ENCODE measurements at regions not wholly inside any gene's neighbourhood (a gene's known extent, or its start where the extent isn't known, plus 50 kb on each side); places are given as distances from the start of the nearest gene placed in this dataset.

DNA sequence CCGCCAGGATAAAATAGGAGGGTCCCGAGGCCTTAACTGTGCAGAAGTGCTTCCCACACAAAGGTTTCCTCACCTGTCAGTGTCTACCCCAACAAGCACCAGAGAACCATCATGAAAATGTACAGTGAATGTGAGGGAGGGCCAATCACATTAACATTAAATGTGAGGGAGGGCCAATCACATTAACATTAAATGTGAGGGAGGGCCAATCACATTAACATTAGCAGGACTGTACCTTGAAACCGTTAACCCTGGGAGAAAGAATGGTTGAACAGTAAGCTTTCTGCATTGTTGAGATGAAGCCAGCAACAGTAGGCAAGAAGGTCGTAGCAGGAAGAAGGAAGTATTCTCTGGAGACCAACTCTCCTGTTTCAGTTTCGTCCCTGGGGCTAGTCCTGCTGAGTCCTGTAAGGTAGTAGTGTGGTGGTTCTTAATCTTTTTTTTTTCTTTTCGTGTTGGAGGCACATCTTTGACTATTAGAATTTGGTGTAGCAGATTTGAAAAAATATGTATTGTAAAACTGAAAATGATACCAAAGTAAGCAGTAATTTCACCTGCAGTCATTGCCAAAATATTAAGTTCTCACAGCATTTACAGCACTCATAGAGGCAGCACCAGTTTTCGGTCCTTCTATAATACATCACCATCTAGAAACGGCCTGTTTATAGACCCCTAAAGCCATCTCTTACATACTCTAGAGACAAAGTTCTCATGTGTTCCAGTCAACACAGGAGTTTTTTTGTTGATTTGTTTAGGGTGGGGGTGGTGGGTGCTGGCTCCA lies 98.6 kb upstream of the PPP2R5A start (continued):
- no peak for TF ChIP-seq SREBF1 (IDR thresholded peaks at IDR 0.05; ENCODE audit: borderline replicate concordance, low read depth, low read length)
- TF ChIP-seq, protein P1, sequence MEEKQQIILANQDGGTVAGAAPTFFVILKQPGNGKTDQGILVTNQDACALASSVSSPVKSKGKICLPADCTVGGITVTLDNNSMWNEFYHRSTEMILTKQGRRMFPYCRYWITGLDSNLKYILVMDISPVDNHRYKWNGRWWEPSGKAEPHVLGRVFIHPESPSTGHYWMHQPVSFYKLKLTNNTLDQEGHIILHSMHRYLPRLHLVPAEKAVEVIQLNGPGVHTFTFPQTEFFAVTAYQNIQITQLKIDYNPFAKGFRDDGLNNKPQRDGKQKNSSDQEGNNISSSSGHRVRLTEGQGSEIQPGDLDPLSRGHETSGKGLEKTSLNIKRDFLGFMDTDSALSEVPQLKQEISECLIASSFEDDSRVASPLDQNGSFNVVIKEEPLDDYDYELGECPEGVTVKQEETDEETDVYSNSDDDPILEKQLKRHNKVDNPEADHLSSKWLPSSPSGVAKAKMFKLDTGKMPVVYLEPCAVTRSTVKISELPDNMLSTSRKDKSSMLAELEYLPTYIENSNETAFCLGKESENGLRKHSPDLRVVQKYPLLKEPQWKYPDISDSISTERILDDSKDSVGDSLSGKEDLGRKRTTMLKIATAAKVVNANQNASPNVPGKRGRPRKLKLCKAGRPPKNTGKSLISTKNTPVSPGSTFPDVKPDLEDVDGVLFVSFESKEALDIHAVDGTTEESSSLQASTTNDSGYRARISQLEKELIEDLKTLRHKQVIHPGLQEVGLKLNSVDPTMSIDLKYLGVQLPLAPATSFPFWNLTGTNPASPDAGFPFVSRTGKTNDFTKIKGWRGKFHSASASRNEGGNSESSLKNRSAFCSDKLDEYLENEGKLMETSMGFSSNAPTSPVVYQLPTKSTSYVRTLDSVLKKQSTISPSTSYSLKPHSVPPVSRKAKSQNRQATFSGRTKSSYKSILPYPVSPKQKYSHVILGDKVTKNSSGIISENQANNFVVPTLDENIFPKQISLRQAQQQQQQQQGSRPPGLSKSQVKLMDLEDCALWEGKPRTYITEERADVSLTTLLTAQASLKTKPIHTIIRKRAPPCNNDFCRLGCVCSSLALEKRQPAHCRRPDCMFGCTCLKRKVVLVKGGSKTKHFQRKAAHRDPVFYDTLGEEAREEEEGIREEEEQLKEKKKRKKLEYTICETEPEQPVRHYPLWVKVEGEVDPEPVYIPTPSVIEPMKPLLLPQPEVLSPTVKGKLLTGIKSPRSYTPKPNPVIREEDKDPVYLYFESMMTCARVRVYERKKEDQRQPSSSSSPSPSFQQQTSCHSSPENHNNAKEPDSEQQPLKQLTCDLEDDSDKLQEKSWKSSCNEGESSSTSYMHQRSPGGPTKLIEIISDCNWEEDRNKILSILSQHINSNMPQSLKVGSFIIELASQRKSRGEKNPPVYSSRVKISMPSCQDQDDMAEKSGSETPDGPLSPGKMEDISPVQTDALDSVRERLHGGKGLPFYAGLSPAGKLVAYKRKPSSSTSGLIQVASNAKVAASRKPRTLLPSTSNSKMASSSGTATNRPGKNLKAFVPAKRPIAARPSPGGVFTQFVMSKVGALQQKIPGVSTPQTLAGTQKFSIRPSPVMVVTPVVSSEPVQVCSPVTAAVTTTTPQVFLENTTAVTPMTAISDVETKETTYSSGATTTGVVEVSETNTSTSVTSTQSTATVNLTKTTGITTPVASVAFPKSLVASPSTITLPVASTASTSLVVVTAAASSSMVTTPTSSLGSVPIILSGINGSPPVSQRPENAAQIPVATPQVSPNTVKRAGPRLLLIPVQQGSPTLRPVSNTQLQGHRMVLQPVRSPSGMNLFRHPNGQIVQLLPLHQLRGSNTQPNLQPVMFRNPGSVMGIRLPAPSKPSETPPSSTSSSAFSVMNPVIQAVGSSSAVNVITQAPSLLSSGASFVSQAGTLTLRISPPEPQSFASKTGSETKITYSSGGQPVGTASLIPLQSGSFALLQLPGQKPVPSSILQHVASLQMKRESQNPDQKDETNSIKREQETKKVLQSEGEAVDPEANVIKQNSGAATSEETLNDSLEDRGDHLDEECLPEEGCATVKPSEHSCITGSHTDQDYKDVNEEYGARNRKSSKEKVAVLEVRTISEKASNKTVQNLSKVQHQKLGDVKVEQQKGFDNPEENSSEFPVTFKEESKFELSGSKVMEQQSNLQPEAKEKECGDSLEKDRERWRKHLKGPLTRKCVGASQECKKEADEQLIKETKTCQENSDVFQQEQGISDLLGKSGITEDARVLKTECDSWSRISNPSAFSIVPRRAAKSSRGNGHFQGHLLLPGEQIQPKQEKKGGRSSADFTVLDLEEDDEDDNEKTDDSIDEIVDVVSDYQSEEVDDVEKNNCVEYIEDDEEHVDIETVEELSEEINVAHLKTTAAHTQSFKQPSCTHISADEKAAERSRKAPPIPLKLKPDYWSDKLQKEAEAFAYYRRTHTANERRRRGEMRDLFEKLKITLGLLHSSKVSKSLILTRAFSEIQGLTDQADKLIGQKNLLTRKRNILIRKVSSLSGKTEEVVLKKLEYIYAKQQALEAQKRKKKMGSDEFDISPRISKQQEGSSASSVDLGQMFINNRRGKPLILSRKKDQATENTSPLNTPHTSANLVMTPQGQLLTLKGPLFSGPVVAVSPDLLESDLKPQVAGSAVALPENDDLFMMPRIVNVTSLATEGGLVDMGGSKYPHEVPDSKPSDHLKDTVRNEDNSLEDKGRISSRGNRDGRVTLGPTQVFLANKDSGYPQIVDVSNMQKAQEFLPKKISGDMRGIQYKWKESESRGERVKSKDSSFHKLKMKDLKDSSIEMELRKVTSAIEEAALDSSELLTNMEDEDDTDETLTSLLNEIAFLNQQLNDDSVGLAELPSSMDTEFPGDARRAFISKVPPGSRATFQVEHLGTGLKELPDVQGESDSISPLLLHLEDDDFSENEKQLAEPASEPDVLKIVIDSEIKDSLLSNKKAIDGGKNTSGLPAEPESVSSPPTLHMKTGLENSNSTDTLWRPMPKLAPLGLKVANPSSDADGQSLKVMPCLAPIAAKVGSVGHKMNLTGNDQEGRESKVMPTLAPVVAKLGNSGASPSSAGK (IDR thresholded peaks at IDR 0.05), result no peak
- TF ChIP-seq, protein P2, sequence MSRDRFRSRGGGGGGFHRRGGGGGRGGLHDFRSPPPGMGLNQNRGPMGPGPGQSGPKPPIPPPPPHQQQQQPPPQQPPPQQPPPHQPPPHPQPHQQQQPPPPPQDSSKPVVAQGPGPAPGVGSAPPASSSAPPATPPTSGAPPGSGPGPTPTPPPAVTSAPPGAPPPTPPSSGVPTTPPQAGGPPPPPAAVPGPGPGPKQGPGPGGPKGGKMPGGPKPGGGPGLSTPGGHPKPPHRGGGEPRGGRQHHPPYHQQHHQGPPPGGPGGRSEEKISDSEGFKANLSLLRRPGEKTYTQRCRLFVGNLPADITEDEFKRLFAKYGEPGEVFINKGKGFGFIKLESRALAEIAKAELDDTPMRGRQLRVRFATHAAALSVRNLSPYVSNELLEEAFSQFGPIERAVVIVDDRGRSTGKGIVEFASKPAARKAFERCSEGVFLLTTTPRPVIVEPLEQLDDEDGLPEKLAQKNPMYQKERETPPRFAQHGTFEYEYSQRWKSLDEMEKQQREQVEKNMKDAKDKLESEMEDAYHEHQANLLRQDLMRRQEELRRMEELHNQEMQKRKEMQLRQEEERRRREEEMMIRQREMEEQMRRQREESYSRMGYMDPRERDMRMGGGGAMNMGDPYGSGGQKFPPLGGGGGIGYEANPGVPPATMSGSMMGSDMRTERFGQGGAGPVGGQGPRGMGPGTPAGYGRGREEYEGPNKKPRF (IDR thresholded peaks at IDR 0.05; ENCODE audit: low read depth, low read length), result no peak
- no peak for TF ChIP-seq KLF10 (CRISPR knock-in tag; IDR thresholded peaks at IDR 0.05)
- peak; percentile 5 for TF ChIP-seq PRDM10 (IDR thresholded peaks at IDR 0.05; ENCODE audit: partially characterized antibody)
